ENCODE measurements at regions not wholly inside any gene's neighbourhood (a gene's known extent, or its start where the extent isn't known, plus 50 kb on each side); places are given as distances from the start of the nearest gene placed in this dataset.

GRCh38 chr18:68438983-68439382, 275.9 kb downstream of the TMX3 start:
- H3K4me1 ChIP-seq, result peaks cover 4% of the 10 kb centered on the region; the same call in 1 of the 2 replicates
- H3K9me3 ChIP-seq (replicated peaks), result no peaks in the 10 kb centered on the region
- no peak overlapping the region for H3K4me3 ChIP-seq
- no peaks in the 10 kb centered on the region for H3K36me3 ChIP-seq
- H3K27me3 ChIP-seq, result no peaks in the 10 kb centered on the region
- peak overlapping the region; percentile 12; the same call in 1 of the 2 replicates for H3K27ac ChIP-seq
- peak; percentile 17 to 39 for DNase-seq

DNA sequence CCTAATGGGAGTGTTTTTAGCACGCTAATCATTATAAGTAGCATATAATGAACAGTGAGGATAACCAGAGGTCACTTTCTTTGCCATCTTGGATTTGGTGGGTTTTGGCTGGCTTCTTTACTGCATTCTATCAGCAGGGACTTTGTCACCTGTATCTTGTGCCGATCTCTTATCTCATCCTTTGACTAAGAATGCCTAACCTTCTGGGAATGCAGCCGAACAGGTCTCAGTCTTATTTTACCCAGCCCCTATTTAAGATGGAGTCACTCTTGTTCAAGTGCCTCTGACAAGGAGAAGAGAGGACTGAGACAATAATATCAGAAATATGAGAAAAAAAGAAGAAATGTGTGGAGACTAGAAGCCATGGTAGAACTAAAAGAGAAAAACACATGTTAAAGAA, 276.4 kb downstream of the TMX3 start:
- peak overlapping the region; percentile 12; the same call in 1 of the 2 replicates for H3K27ac ChIP-seq
- no peak for DNase-seq
- H3K4me3 ChIP-seq, result no peak overlapping the region
- no peaks in the 10 kb centered on the region for H3K27me3 ChIP-seq
- peaks cover 4% of the 10 kb centered on the region; the same call in 1 of the 2 replicates for H3K4me1 ChIP-seq
- H3K36me3 ChIP-seq, result no peaks in the 10 kb centered on the region
- no peaks in the 10 kb centered on the region for H3K9me3 ChIP-seq (replicated peaks)

- no peak overlapping the region for H3K4me3 ChIP-seq
- H3K4me1 ChIP-seq, result peaks cover 7% of the 10 kb centered on the region
- no peak for DNase-seq
- no peak overlapping the region for H3K27ac ChIP-seq
- H3K27me3 ChIP-seq, result no peaks in the 10 kb centered on the region
- no peaks in the 10 kb centered on the region for H3K36me3 ChIP-seq
- H3K9me3 ChIP-seq (replicated peaks), result no peaks in the 10 kb centered on the region
Measured at GRCh38 chr18:68436485-68436884, 278.4 kb downstream of the TMX3 start.

DNA sequence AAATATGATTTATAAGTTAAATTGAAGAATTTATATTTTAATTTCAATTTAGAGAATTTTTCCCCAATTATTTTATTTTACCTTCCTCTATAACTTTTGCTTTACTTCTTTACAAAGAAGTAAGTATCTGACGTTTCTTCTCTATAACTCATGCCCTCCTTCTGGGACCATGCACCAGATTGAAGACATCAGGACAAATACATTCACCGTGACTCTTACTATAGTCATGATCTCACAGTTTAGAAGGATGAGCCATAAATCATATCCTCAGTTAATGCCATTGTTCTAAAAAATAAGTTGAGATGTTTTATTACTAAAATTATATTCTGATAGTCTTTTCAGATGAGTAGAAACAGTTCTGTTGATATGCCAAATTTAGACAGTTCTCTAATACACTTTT, 279.3 kb downstream of the TMX3 start:
- Histone ChIP-seq H3K4me3 (no peak overlapping the region), H3K9me3 (replicated peaks) (no peaks in the 10 kb centered on the region), H3K36me3 (no peaks in the 10 kb centered on the region), H3K27ac (no peak overlapping the region), H3K27me3 (no peaks in the 10 kb centered on the region), H3K4me1 (peaks cover 11% of the 10 kb centered on the region)
- no peak for DNase-seq

DNA sequence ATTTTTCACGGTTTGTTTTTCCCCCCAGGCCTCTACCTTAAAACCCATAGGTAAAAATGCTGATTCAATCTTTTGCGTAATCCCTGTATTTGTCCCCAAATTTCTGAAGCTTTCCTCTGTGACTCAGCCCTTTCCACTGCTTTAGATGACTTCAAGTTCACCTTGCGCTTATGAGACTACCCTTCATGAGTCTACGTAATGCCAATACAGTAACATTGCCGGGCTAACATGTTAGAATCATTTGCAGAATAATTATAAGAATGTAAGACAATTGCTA, 283.0 kb downstream of the TMX3 start:
- Histone ChIP-seq H3K9me3 (replicated peaks) (no peaks in the 10 kb centered on the region), H3K27me3 (no peaks in the 10 kb centered on the region), H3K27ac (peak overlapping the region; percentile 14; the same call in 1 of the 2 replicates), H3K4me1 (peaks cover 28% of the 10 kb centered on the region), H3K36me3 (no peaks in the 10 kb centered on the region), H3K4me3 (no peak overlapping the region)
- DNase-seq, result no peak

DNA sequence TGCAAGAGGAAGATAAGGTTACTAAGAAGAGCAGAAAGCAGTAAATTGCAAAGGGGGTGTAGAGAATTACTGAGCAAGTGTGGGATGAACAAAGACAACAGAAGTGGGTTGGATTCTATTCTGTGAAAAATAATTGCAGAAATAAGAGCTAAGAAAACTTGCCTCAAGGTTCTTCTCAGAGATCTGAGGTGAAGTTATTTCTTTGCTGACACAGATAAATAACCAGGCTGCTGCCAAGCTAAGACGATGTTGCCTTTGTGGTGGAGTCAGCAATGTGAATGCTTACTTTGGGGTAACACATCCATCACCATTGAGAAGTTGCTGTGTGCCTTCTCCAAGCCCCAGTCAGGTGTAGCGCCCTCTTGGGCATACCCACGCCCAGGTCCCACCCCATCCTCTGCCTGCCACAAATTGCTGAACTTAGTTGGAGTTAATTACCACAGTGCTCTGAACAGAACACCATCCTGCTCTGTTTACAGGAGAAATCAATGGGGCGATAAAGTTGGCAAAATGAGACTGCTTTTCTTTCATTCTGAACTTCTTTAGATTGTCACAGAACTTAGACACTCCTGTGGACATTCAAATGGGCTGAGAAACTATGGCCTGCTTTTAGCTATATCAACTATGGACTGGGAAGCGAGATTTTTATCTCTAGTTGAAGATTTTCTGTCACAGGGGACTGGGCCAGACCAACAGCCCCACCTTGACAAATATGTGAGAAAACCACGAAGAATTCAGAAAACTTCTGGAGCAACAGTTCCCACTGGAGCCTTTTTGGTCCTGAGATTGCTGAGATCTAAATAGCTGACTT, 283.6 kb downstream of the TMX3 start:
- Histone ChIP-seq H3K4me1 (peaks cover 28% of the 10 kb centered on the region), H3K27me3 (no peaks in the 10 kb centered on the region), H3K4me3 (no peak overlapping the region), H3K36me3 (no peaks in the 10 kb centered on the region), H3K27ac (peak overlapping the region; percentile 14; the same call in 1 of the 2 replicates), H3K9me3 (replicated peaks) (no peaks in the 10 kb centered on the region)
- peak; percentile 6 to 18 for DNase-seq

DNA sequence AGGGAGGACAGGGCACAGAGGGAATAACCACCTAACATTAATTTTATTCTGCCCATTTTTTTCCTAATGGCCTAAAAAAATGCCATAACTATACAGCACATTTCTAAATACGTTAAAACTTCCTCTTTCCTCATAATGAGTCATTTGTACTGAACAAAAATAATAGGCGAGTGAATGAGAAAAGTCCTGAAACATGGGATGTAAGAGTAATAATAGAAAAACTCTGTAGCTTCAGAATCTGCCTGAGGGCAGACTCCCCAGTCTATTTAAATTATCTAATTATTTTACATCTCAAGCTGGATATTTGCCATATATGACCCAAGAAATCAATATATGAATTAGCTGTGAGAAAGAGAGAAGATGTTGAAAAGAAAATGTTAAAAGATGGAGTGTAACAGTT, 285.1 kb downstream of the TMX3 start:
- Histone ChIP-seq H3K4me3 (no peak overlapping the region), H3K36me3 (no peaks in the 10 kb centered on the region), H3K4me1 (peaks cover 28% of the 10 kb centered on the region), H3K27ac (no peak overlapping the region), H3K9me3 (replicated peaks) (no peaks in the 10 kb centered on the region), H3K27me3 (no peaks in the 10 kb centered on the region)
- DNase-seq, result no peak

GRCh38 chr18:68429111-68429510, 285.8 kb downstream of the TMX3 start:
- Histone ChIP-seq H3K9me3 (replicated peaks) (no peaks in the 10 kb centered on the region), H3K27me3 (no peaks in the 10 kb centered on the region), H3K27ac (peak overlapping the region; percentile 93), H3K4me3 (no peak overlapping the region), H3K4me1 (peaks cover 28% of the 10 kb centered on the region), H3K36me3 (no peaks in the 10 kb centered on the region)
- DNase-seq, result no peak

- H3K27ac ChIP-seq, result peak overlapping the region; percentile 93
- H3K9me3 ChIP-seq (replicated peaks), result no peaks in the 10 kb centered on the region
- peaks cover 28% of the 10 kb centered on the region for H3K4me1 ChIP-seq
- DNase-seq, result peak in 1 of 2 experiments; percentile 30
- no peaks in the 10 kb centered on the region for H3K36me3 ChIP-seq
- H3K27me3 ChIP-seq, result no peaks in the 10 kb centered on the region
- no peak overlapping the region for H3K4me3 ChIP-seq
Measured at GRCh38 chr18:68428661-68429060, 286.2 kb downstream of the TMX3 start.

DNA sequence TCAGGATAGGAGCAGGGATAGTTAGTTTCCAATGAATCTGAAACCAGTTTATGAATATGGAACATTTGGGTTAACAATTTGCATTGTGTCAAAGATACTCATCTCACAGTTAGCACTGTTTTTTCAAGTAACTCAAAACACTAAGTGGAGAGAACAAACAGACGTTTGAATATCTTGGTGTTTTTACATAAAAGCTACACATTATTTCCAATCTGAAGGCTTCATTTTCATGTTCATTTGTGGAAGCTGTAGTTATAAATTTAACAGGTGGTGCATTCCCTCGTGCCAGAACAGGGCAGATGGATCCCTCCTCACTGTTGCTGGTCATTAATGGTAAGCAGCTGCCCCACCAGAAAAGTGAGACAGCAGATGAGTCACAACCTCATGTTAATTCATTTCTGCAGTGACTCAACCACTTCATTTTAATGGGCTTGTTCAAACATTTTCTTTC, 286.9 kb downstream of the TMX3 start:
- Histone ChIP-seq H3K27ac (peak overlapping the region; percentile 93), H3K27me3 (no peaks in the 10 kb centered on the region), H3K4me3 (no peak overlapping the region), H3K4me1 (peaks cover 28% of the 10 kb centered on the region), H3K9me3 (replicated peaks) (no peaks in the 10 kb centered on the region), H3K36me3 (no peaks in the 10 kb centered on the region)
- peak; percentile 77 to 84 for DNase-seq

DNA sequence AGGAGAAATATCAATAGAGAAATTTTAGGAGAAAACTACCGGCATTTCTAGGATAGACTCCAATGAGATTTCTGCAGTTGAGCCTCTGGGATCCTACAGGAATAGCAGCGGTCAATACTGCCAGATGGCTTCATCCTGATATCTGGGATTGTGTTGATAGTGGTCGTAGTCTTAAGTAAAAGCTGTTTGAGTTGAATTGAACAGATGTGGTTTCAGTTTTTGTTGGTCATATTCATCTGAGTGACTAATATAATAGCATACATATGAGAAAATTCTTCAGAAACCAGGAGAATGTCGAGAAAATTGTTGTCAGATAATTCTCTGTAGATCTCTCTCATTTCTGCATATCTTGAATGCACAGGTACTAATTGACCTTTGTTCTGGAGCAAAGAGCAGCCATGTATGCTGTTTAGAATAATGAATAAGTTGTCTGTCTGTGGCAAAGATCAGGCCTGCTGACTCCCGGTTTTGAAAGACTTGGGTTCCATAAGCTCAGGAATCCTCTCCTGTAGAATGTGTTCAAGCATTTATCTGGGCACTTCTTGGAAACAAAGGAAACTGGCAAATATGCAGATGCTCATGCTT, 288.1 kb downstream of the TMX3 start:
- Histone ChIP-seq H3K4me1 (peaks cover 25% of the 10 kb centered on the region), H3K4me3 (no peak overlapping the region), H3K36me3 (no peaks in the 10 kb centered on the region), H3K27ac (peak overlapping the region; percentile 93), H3K9me3 (replicated peaks) (no peaks in the 10 kb centered on the region), H3K27me3 (no peaks in the 10 kb centered on the region)
- DNase-seq, result no peak

DNA sequence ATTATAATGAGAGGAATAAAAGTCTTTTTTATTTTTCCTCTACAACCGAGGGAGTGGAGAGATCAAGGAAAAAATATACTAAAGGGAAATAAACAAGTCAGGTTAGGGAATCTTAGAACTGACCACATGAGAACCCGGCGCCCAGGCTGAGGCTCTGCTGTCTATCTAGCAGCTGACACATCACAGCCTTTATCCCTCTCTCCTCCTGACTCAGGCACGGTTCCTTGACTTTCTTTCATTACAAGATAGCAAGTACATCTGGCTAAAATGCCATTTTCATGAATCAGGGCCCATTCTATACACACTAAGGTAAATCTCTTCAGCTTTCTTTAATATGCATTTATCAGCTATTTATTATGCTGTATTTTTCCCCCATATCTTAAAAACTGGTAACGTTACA, 296.0 kb downstream of the TMX3 start:
- no peaks in the 10 kb centered on the region for H3K36me3 ChIP-seq
- DNase-seq, result peak in 1 of 2 experiments; percentile 15
- H3K27me3 ChIP-seq, result no peaks in the 10 kb centered on the region
- no peaks in the 10 kb centered on the region for H3K9me3 ChIP-seq (replicated peaks)
- H3K4me1 ChIP-seq, result peaks cover 19% of the 10 kb centered on the region
- no peak overlapping the region for H3K27ac ChIP-seq
- H3K4me3 ChIP-seq, result no peak overlapping the region

- H3K36me3 ChIP-seq, result no peaks in the 10 kb centered on the region
- H3K4me3 ChIP-seq, result no peak overlapping the region
- H3K27ac ChIP-seq, result peak overlapping the region; percentile 83; the same call in 1 of the 2 replicates
- no peaks in the 10 kb centered on the region for H3K27me3 ChIP-seq
- H3K4me1 ChIP-seq, result peaks cover 19% of the 10 kb centered on the region
- peak in 1 of 2 experiments; percentile 4 for DNase-seq
- no peaks in the 10 kb centered on the region for H3K9me3 ChIP-seq (replicated peaks)
Measured at GRCh38 chr18:68418226-68418868, 296.6 kb downstream of the TMX3 start.

DNA sequence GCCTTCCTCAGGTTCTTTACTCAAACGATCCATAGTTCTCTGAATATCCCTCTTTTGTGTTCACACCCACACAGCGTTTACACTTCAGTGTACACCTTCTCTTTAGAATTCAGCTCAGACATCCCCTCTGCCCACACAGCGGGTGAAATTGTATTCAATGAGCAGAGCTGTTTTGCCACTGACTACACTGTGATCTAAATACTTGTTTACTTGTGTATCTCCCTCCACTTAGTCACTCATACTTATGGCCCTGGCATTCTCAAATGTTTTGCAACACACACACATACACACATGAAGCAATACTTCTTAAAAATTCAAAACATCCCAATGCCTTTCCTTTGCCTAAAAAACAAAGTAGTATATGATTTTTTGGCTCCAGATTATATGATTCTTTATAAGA, 297.1 kb downstream of the TMX3 start:
- Histone ChIP-seq H3K36me3 (no peaks in the 10 kb centered on the region), H3K9me3 (replicated peaks) (no peaks in the 10 kb centered on the region), H3K4me3 (no peak overlapping the region), H3K27ac (peak overlapping the region; percentile 83), H3K27me3 (no peaks in the 10 kb centered on the region), H3K4me1 (peaks cover 19% of the 10 kb centered on the region)
- DNase-seq, result no peak

DNA sequence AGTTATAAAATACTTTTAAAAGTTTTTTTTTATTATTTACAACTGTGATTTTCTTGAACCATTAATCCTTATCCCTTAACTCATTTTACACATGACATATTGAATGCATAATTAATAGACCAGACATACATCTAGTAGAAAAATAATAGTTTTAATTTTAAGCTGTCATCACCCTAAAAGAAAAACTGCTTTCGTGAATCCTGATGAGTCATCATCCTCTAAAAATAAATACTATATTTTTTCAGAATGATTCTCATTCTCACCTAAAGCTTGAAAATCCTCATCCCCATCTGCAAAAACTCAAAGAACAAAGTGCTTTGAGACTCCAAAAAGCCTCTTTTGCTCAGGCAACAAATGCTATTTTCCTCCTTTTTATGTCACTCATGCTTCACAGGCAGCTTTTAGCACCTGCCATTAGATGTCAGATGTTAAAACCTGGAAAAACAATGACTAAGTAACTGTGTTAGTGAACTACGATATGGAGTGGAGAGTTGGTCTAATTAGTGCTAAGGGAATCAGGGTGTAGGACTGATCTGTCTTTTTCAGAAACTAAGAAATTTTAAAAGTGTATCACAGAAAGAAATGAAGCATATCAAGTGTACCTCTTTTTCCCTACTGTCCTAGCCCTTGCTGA, 297.6 kb downstream of the TMX3 start:
- H3K4me1 ChIP-seq, result peaks cover 19% of the 10 kb centered on the region
- no peaks in the 10 kb centered on the region for H3K9me3 ChIP-seq (replicated peaks)
- H3K27me3 ChIP-seq, result no peaks in the 10 kb centered on the region
- H3K4me3 ChIP-seq, result peak overlapping the region; percentile 23; the same call in 1 of the 2 replicates
- H3K36me3 ChIP-seq, result no peaks in the 10 kb centered on the region
- peak; percentile 24 to 76 for DNase-seq
- H3K27ac ChIP-seq, result peak overlapping the region; percentile 83
